H1 (cell line): ENCODE measurements at regions not wholly inside any gene's neighbourhood (a gene's known extent, or its start where the extent isn't known, plus 50 kb on each side); places are given as distances from the start of the nearest gene placed in this dataset.
"Not testable (repeated sequence)": the region's sequence is repeated elsewhere in the genome, so short reads cannot be mapped to it uniquely, and the experiment has no call there.

Experiments
- CTCF ChIA-PET: fragments of 300-600 bp; sonication (Branson Sonifier 250); formaldehyde crosslinking; loops from one replicate; lab custom pipeline; 2021; ENCODE audit not compliant: partially characterized antibody; lab: Charles Lee
- POLR2A ChIA-PET: fragments of 300-600 bp; sonication (Branson Sonifier 250); formaldehyde crosslinking; loops from one replicate; lab custom pipeline; 2021; ENCODE audit warnings: inconsistent platforms; ENCODE audit not compliant: partially characterized antibody; lab: Charles Lee
- DNase-seq, 2 experiments: peaks; one replicate each; pipeline versions ENCODE4 v3.0.0 to v3.0.0-alpha.2; 2010 to 2022; ENCODE audit warnings: low spot score in 2 of 2, low read depth in 1 of 2, mixed read lengths in 1 of 2
- FAIRE-seq: peaks from 2 replicates; lab custom pipeline; 2011; peaks lifted over from hg19 to GRCh38; lab: Jason Lieb, UNC
- H2AFZ ChIP-seq: 2 replicates; pipeline ENCODE4 v1.8.1; 2012; ENCODE audit warnings: low read length, inconsistent platforms
- H2AK5ac ChIP-seq: 2 replicates; pipeline ENCODE4 v1.6.1; 2013; ENCODE audit warnings: low read depth, low read length
- H2BK120ac ChIP-seq: replicated peaks from 2 replicates; pipeline ENCODE3; 2013; ENCODE audit warnings: low read depth, low read length, inconsistent platforms
- H2BK12ac ChIP-seq: 2 replicates; pipeline ENCODE4 v1.6.1; 2013; ENCODE audit warnings: low read depth, low read length
- H2BK15ac ChIP-seq: 2 replicates; pipeline ENCODE4 v1.6.1; 2013; ENCODE audit warnings: low read length
- H2BK20ac ChIP-seq: 2 replicates; pipeline ENCODE4 v1.6.1; 2013; ENCODE audit warnings: low read length
- H2BK5ac ChIP-seq: 2 replicates; pipeline ENCODE4 v1.6.1; 2013; ENCODE audit warnings: low read depth, low read length
- H3K14ac ChIP-seq: 2 replicates; pipeline ENCODE4 v1.6.1; 2013; ENCODE audit warnings: inconsistent platforms; ENCODE audit not compliant: insufficient read length
- H3K18ac ChIP-seq: 2 replicates; pipeline ENCODE4 v1.6.1; 2013; ENCODE audit warnings: low read length; ENCODE audit errors: extremely low read depth
- H3K23ac ChIP-seq: 2 replicates; pipeline ENCODE4 v1.6.1; 2013; ENCODE audit warnings: inconsistent platforms; ENCODE audit not compliant: insufficient read length
- H3K23me2 ChIP-seq: 2 replicates; pipeline ENCODE4 v1.6.1; 2013; ENCODE audit warnings: low read depth, low read length
- H3K27ac ChIP-seq: 2 replicates; pipeline ENCODE4 v1.6.1; 2011; ENCODE audit warnings: low read depth, low read length, inconsistent platforms
- H3K27me3 ChIP-seq, 4 experiments: replicated peaks in 1 of 4; 1 replicate in 1 of 4; 2 replicates in 3 of 4; pipeline versions ENCODE4 v1.6.1 to v1.8.1; 2011 to 2013; ENCODE audit warnings: low read length in 3 of 4, mild to moderate bottlenecking in 3 of 4, inconsistent platforms in 2 of 4, mixed read lengths in 2 of 4, moderate library complexity in 1 of 4; ENCODE audit not compliant: control insufficient read depth in 3 of 4, insufficient read depth in 3 of 4; ENCODE audit errors: extremely low read depth in 1 of 4
- H3K36me3 ChIP-seq, 4 experiments: 2 replicates each; pipeline versions ENCODE4 v1.6.1 to v1.8.1; 2011 to 2013; ENCODE audit warnings: mild to moderate bottlenecking in 4 of 4, low read length in 3 of 4, moderate library complexity in 2 of 4, control low read depth in 1 of 4, inconsistent platforms in 1 of 4; ENCODE audit not compliant: insufficient read depth in 4 of 4, control insufficient read depth in 2 of 4
- H3K4ac ChIP-seq: replicated peaks from 2 replicates; pipeline ENCODE3; 2013; ENCODE audit warnings: low read length, low read depth, mixed read lengths, inconsistent platforms; ENCODE audit not compliant: insufficient read length
- H3K4me1 ChIP-seq, 4 experiments: replicated peaks in 1 of 4; 1 replicate in 1 of 4; 2 replicates in 3 of 4; pipeline versions ENCODE4 v1.6.1 to v1.8.1; 2011 to 2013; ENCODE audit warnings: low read length in 3 of 4, inconsistent platforms in 2 of 4, mixed read lengths in 1 of 4; ENCODE audit not compliant: insufficient read depth in 4 of 4, control insufficient read depth in 3 of 4
- H3K4me2 ChIP-seq, 2 experiments: 2 replicates each; pipeline versions ENCODE4 v1.6.1 to v1.8.1; 2011 to 2013; ENCODE audit warnings: low read depth in 2 of 2, low read length in 2 of 2, control low read depth in 1 of 2, inconsistent platforms in 1 of 2, mild to moderate bottlenecking in 1 of 2; ENCODE audit not compliant: insufficient read depth in 1 of 2
- H3K4me3 ChIP-seq, 4 experiments: fragments of 200-600, 300-600 bp in 1 of 4; sonication (generic), shearing (Covaris generic), sonication (Bioruptor Twin) in 1 of 4; 2 replicates each; pipeline versions ENCODE4 v1.5.1 to v1.8.1; 2011 to 2016; ENCODE audit warnings: low read length in 4 of 4, low read depth in 3 of 4, control low read depth in 2 of 4, inconsistent platforms in 2 of 4, mild to moderate bottlenecking in 2 of 4, mixed read lengths in 1 of 4, moderate library complexity in 1 of 4; ENCODE audit not compliant: insufficient read depth in 2 of 4; ENCODE audit errors: extremely low read depth in 1 of 4
- H3K56ac ChIP-seq: replicated peaks from 2 replicates; pipeline ENCODE3; 2013; ENCODE audit warnings: low read depth, mild to moderate bottlenecking, mixed read lengths, low read length, inconsistent platforms; ENCODE audit not compliant: insufficient read length
- H3K79me1 ChIP-seq: 2 replicates; pipeline ENCODE4 v1.6.1; 2013; ENCODE audit warnings: low read depth, low read length, control low read depth
- H3K79me2 ChIP-seq, 2 experiments: 2 replicates each; pipeline versions ENCODE4 v1.6.1 to v1.8.1; 2012 to 2013; ENCODE audit warnings: low read length in 2 of 2, mild to moderate bottlenecking in 2 of 2, inconsistent platforms in 1 of 2; ENCODE audit not compliant: insufficient read depth in 2 of 2, control insufficient read depth in 1 of 2
- H3K9ac ChIP-seq, 4 experiments: replicated peaks in 1 of 4; 1 replicate in 1 of 4; 2 replicates in 3 of 4; pipeline versions ENCODE4 v1.6.1 to v1.8.1; 2011 to 2013; ENCODE audit warnings: low read depth in 3 of 4, low read length in 3 of 4, control low read depth in 2 of 4, mild to moderate bottlenecking in 2 of 4, moderate library complexity in 2 of 4, inconsistent platforms in 1 of 4; ENCODE audit errors: extremely low read depth in 1 of 4
- H3K9me3 ChIP-seq, 2 experiments: 2 replicates each; pipeline versions ENCODE4 v1.6.1 to v1.8.1; 2012 to 2013; ENCODE audit warnings: mild to moderate bottlenecking in 2 of 2, moderate library complexity in 2 of 2, control low read depth in 1 of 2, inconsistent platforms in 1 of 2, low read depth in 1 of 2, low read length in 1 of 2, mixed read lengths in 1 of 2; ENCODE audit not compliant: insufficient read depth in 2 of 2
- H4K20me1 ChIP-seq, 2 experiments: replicated peaks in 1 of 2; 2 replicates each; pipeline versions ENCODE3 to v1.8.1; 2011 to 2013; ENCODE audit warnings: inconsistent platforms in 2 of 2, low read length in 2 of 2, mild to moderate bottlenecking in 1 of 2; ENCODE audit not compliant: insufficient read depth in 2 of 2, control insufficient read depth in 1 of 2
- H4K5ac ChIP-seq: 2 replicates; pipeline ENCODE4 v1.6.1; 2013; ENCODE audit warnings: low read length, low read depth, mixed read lengths, inconsistent platforms; ENCODE audit not compliant: insufficient read length
- H4K8ac ChIP-seq: 2 replicates; pipeline ENCODE4 v1.8.0; 2013; ENCODE audit warnings: mild to moderate bottlenecking, moderate library complexity, low read length, inconsistent platforms; ENCODE audit not compliant: insufficient read depth; ENCODE audit errors: extremely low read depth
- H4K91ac ChIP-seq: replicated peaks from 2 replicates; pipeline ENCODE3; 2013; ENCODE audit warnings: low read length, mixed read lengths, inconsistent platforms; ENCODE audit not compliant: insufficient read length
- WGBS, 2 experiments: shearing (Covaris generic) in 1 of 2; methylation state at CpG; one replicate each; pipeline versions ENCODE4 v1.1.6 to v1.1.7; 2013 to 2015; ENCODE audit warnings: low lambda C conversion rate in 2 of 2, mixed read lengths in 2 of 2, inconsistent platforms in 1 of 2, low coverage in 1 of 2, missing lambda C conversion rate in 1 of 2; ENCODE audit not compliant: insufficient replicate concordance in 2 of 2, insufficient coverage in 1 of 2, insufficient read length in 1 of 2; ENCODE audit errors: extremely low coverage in 1 of 2, missing lambda C conversion rate in 1 of 2; 5-methylcytosine and 5-hydroxymethylcytosine counted together

DNA sequence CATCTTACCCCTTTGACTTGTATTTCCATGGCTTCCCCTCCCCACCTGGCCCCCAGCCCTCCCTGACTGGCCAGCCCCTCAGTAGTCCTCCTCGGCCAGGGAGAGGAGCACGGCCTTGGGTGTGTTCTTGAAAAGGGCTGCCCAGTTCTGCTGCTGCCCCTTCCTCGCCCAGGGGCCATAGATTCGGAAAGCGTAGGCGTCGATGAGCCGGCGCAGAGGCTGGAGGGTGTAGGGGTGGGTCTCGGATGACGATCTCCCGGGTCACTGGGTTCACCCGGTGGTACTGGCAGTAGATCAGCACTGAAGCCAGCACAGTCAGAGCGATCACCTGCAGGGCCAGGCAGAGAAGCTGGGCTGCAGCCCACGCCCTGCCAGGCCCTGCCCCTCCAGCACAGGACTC, 71.7 kb downstream of the ZNF479 start:
- H3K18ac ChIP-seq, FAIRE-seq, H3K27ac ChIP-seq, H3K56ac ChIP-seq, H3K9ac ChIP-seq, H3K36me3 ChIP-seq, CTCF ChIA-PET, H3K4me3 ChIP-seq, H2AK5ac ChIP-seq, H2BK12ac ChIP-seq, H3K4ac ChIP-seq, H3K27me3 ChIP-seq, POLR2A ChIA-PET, H3K4me2 ChIP-seq, H2BK20ac ChIP-seq, H2BK15ac ChIP-seq, H4K8ac ChIP-seq, H3K23me2 ChIP-seq, H3K14ac ChIP-seq, H3K79me1 ChIP-seq, H2BK5ac ChIP-seq, H2BK120ac ChIP-seq, DNase-seq, H4K91ac ChIP-seq, H3K79me2 ChIP-seq, H2AFZ ChIP-seq, H3K4me1 ChIP-seq, H3K23ac ChIP-seq, H4K5ac ChIP-seq, H4K20me1 ChIP-seq: not testable (repeated sequence)
- H3K9me3 ChIP-seq = peaks cover 0 to 28% of the 10 kb centered on the region in 2 experiments; a peak in 2 of 4 replicates
- 90% methylated on average over 11 of the region's 15 CpGs; no CpG with 5 or more reads in 1 of the 2 experiments for WGBS, 2 experiments

DNA sequence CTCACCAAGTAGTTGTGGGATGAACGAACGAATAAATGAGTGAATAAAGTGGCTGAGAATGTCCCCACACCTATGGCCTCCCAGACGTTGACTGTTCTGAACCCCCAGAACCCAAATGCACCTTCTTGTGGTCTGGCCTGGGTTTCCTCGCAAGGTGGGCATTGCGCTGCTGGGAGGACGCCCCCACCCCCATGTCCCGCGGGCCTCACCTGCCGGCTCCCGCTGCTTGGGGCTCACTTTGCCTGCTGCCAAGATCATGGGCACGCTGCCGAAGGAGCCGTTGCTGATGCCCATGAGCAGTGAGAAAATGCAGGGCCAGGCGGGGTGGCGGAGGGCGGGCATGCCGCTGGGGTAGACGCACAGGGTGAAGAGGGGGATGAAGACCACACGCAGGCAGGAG, 115.9 kb downstream of the ZNF479 start:
- H3K14ac ChIP-seq, H2BK15ac ChIP-seq, H3K27me3 ChIP-seq, H3K79me2 ChIP-seq, H3K79me1 ChIP-seq, FAIRE-seq, H3K4me2 ChIP-seq, DNase-seq, H3K23me2 ChIP-seq, H3K18ac ChIP-seq, H3K9ac ChIP-seq, H2AK5ac ChIP-seq, H2BK20ac ChIP-seq, H2BK120ac ChIP-seq, H3K36me3 ChIP-seq, H3K4me1 ChIP-seq, POLR2A ChIA-PET, H2BK5ac ChIP-seq, H4K20me1 ChIP-seq, H3K4me3 ChIP-seq, H2AFZ ChIP-seq, CTCF ChIA-PET, H3K4ac ChIP-seq, H3K27ac ChIP-seq, H4K5ac ChIP-seq, H3K56ac ChIP-seq, H4K91ac ChIP-seq, H2BK12ac ChIP-seq, H4K8ac ChIP-seq, H3K23ac ChIP-seq: not testable (repeated sequence)
- 100% methylated on average over 3 of the region's 19 CpGs; no CpG with 5 or more reads in 1 of the 2 experiments for WGBS, 2 experiments
- peaks cover 0 to 38% of the 10 kb centered on the region in 2 experiments; a peak in 2 of 4 replicates for H3K9me3 ChIP-seq
